ENCODE measurements at regions not wholly inside any gene's neighbourhood (a gene's known extent, or its start where the extent isn't known, plus 50 kb on each side); places are given as distances from the start of the nearest gene placed in this dataset.

GRCh38 chr6:167428664-167429333, 103.9 kb downstream of the TTLL2 start:
- no peak for TF ChIP-seq CTCF (IDR thresholded peaks at IDR 0.05 in 4 of 5, conservative IDR thresholded peaks at IDR 0.05 in 1 of 5)
- TF ChIP-seq POLR2A (IDR thresholded peaks at IDR 0.05) = no peak
